ENCODE measurements at regions not wholly inside any gene's neighbourhood (a gene's known extent, or its start where the extent isn't known, plus 50 kb on each side); places are given as distances from the start of the nearest gene placed in this dataset.

- TF ChIP-seq MAX (IDR thresholded peaks at IDR 0.05; ENCODE audit: insufficient read depth, insufficient read length) (no peak), CTCF (IDR thresholded peaks at IDR 0.05; ENCODE audit: extremely low read depth in 1 of 2, insufficient read depth in 1 of 2, low read depth in 1 of 2, low read length in 2 of 2) (no peak), EZH2 (IDR thresholded peaks at IDR 0.05; ENCODE audit: borderline replicate concordance, low read depth, low read length, severe bottlenecking) (no peak), POLR2AphosphoS5 (IDR thresholded peaks at IDR 0.05; ENCODE audit: insufficient read depth, low read depth, low read length) (no peak), POLR2A (IDR thresholded peaks at IDR 0.05; ENCODE audit: low read depth, low read length) (no peak), MYC (IDR thresholded peaks at IDR 0.05; ENCODE audit: low read depth, low read length) (no peak), FOS (IDR thresholded peaks at IDR 0.05; ENCODE audit: borderline replicate concordance, insufficient read depth, low read length) (no peak), JUN (IDR thresholded peaks at IDR 0.05; ENCODE audit: borderline replicate concordance, insufficient read depth, insufficient read length, low read depth) (no peak), GATA2 (IDR thresholded peaks at IDR 0.05; ENCODE audit: insufficient read depth, insufficient read length, low read depth, low read length) (no peak)
Measured at GRCh38 chr10:128606055-128606454, 479.8 kb upstream of the MKI67 start.
